Retinal pigment epithelial cell (primary cell): ENCODE measurements at regions not wholly inside any gene's neighbourhood (a gene's known extent, or its start where the extent isn't known, plus 50 kb on each side); places are given as distances from the start of the nearest gene placed in this dataset.

ENCODE experiments used
- DNase-seq: peaks from one replicate; pipeline ENCODE4 v3.0.0-alpha.2; 2010; ENCODE audit warnings: low read depth
- H3K4me3 ChIP-seq: 2 replicates; pipeline ENCODE4 v1.5.1; 2011; ENCODE audit warnings: mild to moderate bottlenecking, low read length, control low read depth, moderate library complexity
- TF ChIP-seq, protein P1 (sequence below): conservative IDR thresholded peaks from 2 replicates; pipeline ENCODE4 v1.5.1; 2011; ENCODE audit warnings: low read depth, low read length, control low read depth, inconsistent platforms

DNA sequence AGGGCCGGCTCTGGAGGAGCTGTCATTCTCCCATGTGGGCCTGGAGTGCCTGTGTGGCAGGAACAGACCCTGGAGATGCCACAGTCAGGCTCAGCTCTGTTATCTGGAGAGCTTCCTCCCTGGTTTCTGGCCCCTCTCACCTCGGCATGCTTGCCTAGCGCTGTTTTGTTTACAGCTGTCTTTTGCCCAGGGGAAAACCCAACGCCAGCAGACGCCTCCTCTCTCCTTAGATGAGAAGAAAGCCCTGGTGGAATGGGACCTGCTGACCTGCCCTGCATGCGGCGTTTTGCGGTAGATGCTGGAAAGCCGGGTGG lies 104.9 kb downstream of the CRYAA start:
- no peak for DNase-seq
- no peak overlapping the region for H3K4me3 ChIP-seq
- TF ChIP-seq, protein P1, sequence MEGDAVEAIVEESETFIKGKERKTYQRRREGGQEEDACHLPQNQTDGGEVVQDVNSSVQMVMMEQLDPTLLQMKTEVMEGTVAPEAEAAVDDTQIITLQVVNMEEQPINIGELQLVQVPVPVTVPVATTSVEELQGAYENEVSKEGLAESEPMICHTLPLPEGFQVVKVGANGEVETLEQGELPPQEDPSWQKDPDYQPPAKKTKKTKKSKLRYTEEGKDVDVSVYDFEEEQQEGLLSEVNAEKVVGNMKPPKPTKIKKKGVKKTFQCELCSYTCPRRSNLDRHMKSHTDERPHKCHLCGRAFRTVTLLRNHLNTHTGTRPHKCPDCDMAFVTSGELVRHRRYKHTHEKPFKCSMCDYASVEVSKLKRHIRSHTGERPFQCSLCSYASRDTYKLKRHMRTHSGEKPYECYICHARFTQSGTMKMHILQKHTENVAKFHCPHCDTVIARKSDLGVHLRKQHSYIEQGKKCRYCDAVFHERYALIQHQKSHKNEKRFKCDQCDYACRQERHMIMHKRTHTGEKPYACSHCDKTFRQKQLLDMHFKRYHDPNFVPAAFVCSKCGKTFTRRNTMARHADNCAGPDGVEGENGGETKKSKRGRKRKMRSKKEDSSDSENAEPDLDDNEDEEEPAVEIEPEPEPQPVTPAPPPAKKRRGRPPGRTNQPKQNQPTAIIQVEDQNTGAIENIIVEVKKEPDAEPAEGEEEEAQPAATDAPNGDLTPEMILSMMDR: no peak

- H3K4me3 ChIP-seq: no peak overlapping the region
- no peak for DNase-seq
- TF ChIP-seq, protein P1: no peak
These were observed 104.4 kb downstream of the CRYAA start for GRCh38 chr21:43273016-43273707.

- DNase-seq: no peak
- TF ChIP-seq, protein P1: no peak
- no peak overlapping the region for H3K4me3 ChIP-seq
These were observed 103.8 kb downstream of the CRYAA start for GRCh38 chr21:43272591-43272990.

GRCh38 chr21:43271452-43272020 lies 102.7 kb downstream of the CRYAA start:
- DNase-seq: no peak
- TF ChIP-seq, protein P1: no peak
- no peak overlapping the region for H3K4me3 ChIP-seq

DNA sequence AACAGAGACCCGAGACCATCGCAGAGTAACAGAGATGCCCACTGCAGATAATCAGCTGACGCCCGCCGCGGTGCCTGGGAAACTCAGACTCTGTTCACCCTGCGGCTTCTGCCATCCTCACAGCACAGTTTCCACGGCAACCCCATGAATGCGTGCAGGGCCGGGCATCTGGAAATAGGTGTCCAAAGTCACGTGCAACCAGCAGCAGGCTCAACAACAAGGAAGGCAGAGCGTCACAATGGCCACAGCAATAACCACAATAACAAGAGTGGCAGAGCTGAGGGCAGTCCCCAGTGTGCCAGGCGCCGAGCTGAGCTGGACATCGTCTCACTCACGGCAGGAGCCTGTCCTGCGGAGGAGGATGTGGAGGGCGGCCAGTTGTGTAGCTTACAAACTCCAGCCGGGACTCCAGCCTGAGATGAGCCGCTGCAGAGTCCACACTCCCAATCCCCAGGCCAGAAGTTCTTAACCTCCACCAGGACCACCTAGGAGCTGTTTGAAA lies 102.0 kb downstream of the CRYAA start:
- no peak for DNase-seq
- TF ChIP-seq, protein P1: no peak
- H3K4me3 ChIP-seq: no peak overlapping the region

- DNase-seq: no peak
- H3K4me3 ChIP-seq: no peak overlapping the region
- TF ChIP-seq, protein P1: no peak
These were observed 101.3 kb downstream of the CRYAA start for GRCh38 chr21:43269957-43270705.
